ENCODE measurements at regions not wholly inside any gene's neighbourhood (a gene's known extent, or its start where the extent isn't known, plus 50 kb on each side); places are given as distances from the start of the nearest gene placed in this dataset.
"Not testable (repeated sequence)": the region's sequence is repeated elsewhere in the genome, so short reads cannot be mapped to it uniquely, and the experiment has no call there.

GRCh38 chr11:109682788-109683187 is 260.8 kb downstream of the C11orf87 start:
- DNase-seq: not testable (repeated sequence)

- no peak for DNase-seq
Observed at GRCh38 chr11:109695696-109696095, 273.7 kb downstream of the C11orf87 start.

- no peak for DNase-seq
Observed at GRCh38 chr11:109696191-109696897, 274.4 kb downstream of the C11orf87 start.

- DNase-seq: no peak
Observed at GRCh38 chr11:109697140-109697843, 275.3 kb downstream of the C11orf87 start.

GRCh38 chr11:109698237-109698636 is 276.2 kb downstream of the C11orf87 start:
- no peak for DNase-seq

DNA sequence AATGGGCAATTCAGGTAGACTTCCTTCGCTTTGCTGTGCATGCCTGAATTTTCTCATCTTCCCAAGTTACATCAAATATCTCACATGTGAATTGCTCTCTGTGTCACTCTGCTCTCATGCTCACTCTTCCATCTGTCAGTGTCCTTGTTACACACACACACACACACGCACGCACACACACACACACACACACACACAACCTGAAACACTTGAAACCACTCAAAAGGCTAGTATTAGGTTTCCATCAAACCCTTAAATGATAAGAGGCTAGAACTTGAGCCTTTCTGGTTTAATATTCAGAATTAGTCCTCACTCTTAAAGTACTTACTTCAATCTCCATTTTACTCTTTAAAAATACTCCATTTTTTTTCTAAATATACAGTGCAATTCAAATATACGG is 282.4 kb downstream of the C11orf87 start:
- DNase-seq: no peak

DNA sequence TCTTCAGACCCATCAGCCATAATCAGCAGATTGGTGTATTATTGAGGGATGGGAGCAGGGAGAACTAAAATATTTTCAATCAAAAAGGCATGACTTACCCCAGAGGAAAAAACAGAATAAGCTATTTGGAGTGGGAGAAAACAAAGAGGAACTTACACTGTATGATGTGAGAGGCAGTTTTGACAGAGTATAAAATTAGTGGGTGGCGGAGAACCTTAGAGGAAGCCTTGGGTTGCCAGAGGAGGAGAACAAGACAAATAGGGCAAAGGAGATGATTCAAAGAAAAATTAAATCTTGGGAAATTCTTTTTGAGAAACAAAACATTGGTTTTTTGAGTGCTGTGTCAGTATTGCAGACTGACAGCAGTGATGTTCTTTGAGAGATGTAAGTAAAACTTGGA is 285.0 kb downstream of the C11orf87 start:
- DNase-seq: no peak

DNA sequence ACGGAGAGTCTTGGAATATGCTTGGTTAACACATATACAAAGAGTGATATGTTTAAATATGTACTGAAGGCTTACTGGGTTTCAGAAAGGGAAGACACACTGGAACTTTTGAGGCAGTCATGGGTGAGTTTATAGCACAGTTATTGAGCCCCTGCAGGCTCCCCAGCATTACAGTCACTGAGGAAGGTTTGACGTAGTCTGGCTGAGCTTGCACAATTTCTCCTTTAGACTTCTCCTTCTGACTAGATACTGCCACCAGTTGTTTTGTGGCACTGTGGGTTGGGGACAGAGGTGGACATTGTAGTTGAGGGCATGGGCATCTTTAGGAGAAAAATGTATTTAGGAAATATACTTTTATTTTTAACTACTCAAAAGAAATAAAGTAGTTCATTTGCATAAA is 285.4 kb downstream of the C11orf87 start:
- no peak for DNase-seq

DNA sequence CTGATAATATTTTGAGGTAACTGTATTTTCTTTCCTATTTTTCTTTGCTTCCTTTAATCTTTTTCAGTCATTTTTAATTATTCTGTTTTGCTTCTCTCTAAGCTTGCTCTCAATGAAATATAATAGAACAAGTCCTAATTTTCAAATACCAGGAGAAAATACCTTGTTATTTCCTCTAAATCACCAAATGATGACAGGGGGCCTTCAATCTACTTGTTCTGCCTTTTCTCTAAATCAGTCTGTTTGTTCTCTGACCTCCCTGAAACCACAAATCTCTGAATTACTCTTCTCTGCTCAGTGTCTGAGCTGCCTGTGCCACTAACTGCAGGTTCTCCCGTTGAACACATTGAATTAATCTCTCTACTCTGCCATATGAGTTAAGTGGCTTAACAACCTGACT is 286.2 kb downstream of the C11orf87 start:
- DNase-seq: no peak

DNA sequence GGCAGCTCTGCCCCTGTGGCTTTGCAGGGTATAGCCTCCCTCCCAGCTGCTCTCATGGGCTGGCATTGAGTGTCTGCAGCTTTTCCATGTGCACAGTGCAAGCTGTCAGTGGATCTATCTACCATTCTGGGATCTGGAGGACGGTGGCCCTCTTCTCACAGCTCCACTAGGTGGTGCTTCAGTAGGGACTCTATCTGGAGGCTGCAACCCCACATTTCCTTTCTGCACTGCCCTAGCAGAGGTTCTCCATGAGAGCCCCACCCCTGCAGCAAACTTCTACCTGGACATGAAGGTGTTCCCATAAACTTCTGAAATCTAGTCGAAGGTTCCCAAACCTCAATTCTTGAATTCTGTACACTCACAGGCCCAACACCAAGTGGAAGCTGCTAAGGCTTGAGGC is 292.5 kb downstream of the C11orf87 start:
- not testable (repeated sequence) for DNase-seq

DNA sequence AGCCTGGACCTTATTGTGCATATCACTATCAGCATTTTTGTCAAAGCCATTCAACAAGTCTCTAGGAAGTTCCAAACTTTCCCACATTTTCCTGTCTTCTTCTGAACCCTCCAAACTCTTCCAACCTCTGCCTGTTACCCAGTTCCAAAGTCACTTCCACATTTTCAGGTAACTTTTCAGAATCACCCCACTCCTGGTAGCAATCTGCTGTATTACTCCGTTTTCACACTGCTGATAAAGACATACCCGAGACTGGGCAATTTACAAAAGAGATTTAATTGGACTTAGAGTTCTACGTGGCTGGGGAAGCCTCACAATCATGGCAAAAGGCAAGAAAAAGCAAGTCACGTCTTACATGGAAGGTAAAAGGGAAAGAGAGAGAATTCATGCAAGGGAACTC is 293.4 kb downstream of the C11orf87 start:
- DNase-seq: not testable (repeated sequence)

- no peak for DNase-seq
Observed at GRCh38 chr11:109726061-109726460, 304.1 kb downstream of the C11orf87 start.

DNA sequence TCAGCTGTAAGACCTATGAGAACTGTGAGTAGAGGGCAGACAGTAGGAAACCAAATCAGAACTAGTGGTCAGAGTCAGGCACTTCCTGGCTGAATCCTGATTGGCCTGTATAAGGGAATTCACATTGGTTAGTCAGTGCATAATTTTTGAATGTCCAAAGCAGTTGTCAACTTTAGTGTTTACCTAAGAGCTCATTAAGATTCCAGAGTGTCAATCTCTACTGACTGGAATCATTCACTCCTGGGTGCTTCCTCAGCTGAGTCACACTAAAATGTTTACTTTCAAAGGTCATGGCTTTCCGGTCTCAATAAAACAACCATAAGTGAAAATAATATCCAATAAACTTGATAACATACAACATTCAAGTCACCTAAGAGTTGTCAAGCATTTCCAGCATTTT is 306.1 kb downstream of the C11orf87 start:
- DNase-seq: no peak

DNA sequence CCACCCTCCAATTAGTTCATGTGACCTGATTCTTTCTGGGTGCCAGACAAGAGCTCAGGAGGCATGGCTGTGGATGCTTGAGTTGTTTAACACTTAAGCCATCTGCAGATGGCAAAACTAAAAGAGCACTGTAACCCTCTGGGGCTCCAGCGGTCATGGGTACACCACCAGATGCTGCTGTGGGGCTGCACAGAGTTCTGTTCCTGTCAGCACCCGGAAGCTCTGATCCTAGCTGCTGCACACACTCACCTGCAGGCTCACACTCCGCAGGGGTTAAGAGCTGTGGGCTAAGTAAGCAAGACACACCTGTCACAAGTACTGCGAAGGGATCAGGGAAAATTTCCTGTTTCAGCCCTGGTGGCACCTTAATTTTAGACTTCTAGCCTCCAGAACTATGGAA is 307.8 kb downstream of the C11orf87 start:
- no peak for DNase-seq

DNA sequence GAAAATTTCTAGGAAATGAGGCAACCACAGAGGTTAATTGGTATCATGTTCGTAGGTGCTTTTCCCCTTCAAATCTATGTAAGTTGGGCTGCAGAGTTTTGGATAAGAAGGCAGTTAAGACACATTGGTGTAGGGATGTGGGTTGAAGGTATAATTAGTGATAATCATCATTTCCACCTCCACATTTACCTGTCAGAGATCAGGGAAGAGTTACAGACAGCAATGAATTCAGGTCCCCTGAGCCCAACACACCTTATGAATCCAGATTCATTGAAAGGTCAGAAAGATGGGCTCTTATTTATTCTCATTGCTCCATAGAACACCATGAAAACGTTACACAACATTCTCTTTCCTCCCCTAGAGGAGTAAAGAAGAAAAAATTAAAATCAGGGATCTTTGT is 308.7 kb downstream of the C11orf87 start:
- DNase-seq: no peak

GRCh38 chr11:109731451-109731850 is 309.5 kb downstream of the C11orf87 start:
- DNase-seq: no peak

- DNase-seq: no peak
Observed at GRCh38 chr11:109733245-109733644, 311.3 kb downstream of the C11orf87 start.

GRCh38 chr11:109734566-109734965 is 312.6 kb downstream of the C11orf87 start:
- no peak for DNase-seq

GRCh38 chr11:109735128-109735527 is 313.1 kb downstream of the C11orf87 start:
- no peak for DNase-seq

- DNase-seq: no peak
Observed at GRCh38 chr11:109739379-109739778, 317.4 kb downstream of the C11orf87 start.

GRCh38 chr11:109745996-109746625 is 324.1 kb downstream of the C11orf87 start:
- DNase-seq: no peak

GRCh38 chr11:109747839-109748238 is 325.8 kb downstream of the C11orf87 start:
- no peak for DNase-seq

DNA sequence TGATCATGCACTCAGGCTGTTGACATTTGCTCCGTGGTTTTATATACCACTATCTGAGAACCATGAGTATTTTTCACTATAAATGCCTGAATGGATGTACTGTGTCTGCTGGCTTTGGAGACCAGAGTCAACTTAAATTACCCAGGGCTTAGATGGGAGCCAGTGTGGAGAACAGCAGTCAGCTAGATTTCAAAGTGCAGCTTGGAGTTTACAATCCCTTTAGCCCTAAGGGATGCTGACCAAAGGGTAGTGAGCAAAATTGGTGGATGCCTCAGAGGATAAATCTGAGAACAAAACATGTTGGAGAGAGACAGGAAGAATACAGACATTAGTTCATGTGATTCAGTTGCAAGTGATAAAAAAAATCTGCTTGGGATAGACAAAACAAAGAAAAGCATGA is 327.5 kb downstream of the C11orf87 start:
- DNase-seq: no peak

- DNase-seq: no peak
Observed at GRCh38 chr11:109750964-109751363, 329.0 kb downstream of the C11orf87 start.

All from stimulated activated CD4-positive, alpha-beta T cell treated with anti-CD3 and anti-CD28 coated beads, Interleukin-2, amount 100 ng/mL, for 24 hours (primary cell).